ENCODE measurements at regions not wholly inside any gene's neighbourhood (a gene's known extent, or its start where the extent isn't known, plus 50 kb on each side); places are given as distances from the start of the nearest gene placed in this dataset.

DNA sequence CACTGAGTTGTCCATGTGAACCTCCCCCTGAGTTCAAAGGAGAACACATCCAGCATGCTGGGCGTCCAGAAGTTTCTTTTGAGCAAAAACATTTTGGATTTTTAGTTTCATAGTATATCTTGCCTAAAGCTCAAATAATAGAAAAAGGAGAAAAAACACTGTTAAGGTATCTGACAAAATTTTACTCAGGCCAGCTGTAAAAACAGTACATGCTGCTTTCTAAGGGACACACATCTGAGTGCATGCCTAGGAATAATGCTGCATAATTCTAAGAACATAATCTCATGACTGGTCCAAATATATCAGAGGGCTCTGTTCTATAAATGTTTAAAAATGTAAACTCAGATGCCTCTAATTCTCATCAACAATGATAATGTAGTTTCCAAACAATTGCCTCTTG, 561.3 kb upstream of the INTU start:
- no peak for DNase-seq (ENCODE audit: low spot score)

DNA sequence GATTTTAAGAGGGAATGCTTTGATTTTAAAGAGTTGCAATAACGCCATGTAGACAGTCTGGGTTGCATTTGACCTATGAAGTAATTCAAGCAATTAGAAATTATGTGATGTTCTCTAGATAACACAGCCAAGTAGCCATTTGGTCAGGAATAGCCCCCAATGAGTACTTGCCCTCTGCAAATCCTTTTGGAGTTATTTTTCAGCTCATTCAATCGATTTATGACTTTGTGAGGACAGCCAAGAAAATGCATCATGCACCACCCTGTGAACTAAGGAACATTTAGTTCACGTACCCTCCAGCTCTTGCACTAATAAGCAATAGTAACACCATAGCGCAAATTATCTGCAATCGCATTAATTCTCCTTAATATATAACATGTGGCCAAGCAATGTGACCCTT, 552.6 kb upstream of the INTU start:
- no peak for DNase-seq (ENCODE audit: low spot score)

- no peak for DNase-seq (ENCODE audit: low spot score)
Observed at GRCh38 chr4:127081041-127081440, 551.7 kb upstream of the INTU start.

- DNase-seq (ENCODE audit: low spot score), result no peak
Observed at GRCh38 chr4:127082986-127083385, 549.8 kb upstream of the INTU start.

GRCh38 chr4:127084666-127085065, 548.1 kb upstream of the INTU start:
- DNase-seq (ENCODE audit: low spot score), result no peak

- DNase-seq (ENCODE audit: low spot score), result no peak
Observed at GRCh38 chr4:127097061-127097460, 535.7 kb upstream of the INTU start.

DNA sequence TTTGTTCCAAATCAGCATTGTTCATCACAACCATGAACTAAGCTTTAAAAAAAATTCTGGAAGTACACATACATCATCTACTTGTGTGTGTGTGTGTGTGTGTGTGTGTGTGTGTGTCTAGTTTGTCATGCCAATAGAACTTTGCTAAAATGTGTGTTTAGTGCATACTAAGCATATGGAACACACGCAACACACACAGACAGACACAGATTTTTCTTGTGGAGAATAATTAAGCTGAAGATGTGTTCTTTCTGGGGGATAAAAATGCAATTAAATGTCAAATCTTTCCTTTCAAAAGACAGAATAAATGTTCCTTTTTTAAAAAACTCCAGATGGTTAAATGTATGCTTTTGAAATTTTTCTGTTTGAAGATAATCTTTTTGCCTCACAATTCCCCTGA, 530.4 kb upstream of the INTU start:
- no peak for DNase-seq (ENCODE audit: low spot score)

DNA sequence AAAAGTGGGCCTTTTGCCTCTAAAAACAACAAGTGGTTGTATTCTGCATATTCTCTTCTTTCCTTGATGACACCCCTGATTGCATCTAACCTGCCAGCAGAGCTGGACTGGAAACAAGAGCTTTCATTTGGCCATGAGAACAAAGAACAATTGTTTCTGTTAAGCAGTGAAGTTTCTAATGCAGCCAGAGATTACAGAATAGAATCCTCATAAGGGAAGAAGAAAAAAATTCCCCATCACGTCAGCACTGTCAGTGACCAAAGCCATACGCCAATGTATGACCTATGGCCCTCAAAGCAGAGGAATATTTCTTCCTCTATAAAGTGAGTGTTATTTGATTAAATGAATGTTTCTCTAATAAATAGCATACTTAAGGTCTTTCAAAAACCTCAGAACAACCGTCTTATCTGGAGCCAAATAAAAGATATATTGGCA, 529.1 kb upstream of the INTU start:
- DNase-seq (ENCODE audit: low spot score), result no peak

DNA sequence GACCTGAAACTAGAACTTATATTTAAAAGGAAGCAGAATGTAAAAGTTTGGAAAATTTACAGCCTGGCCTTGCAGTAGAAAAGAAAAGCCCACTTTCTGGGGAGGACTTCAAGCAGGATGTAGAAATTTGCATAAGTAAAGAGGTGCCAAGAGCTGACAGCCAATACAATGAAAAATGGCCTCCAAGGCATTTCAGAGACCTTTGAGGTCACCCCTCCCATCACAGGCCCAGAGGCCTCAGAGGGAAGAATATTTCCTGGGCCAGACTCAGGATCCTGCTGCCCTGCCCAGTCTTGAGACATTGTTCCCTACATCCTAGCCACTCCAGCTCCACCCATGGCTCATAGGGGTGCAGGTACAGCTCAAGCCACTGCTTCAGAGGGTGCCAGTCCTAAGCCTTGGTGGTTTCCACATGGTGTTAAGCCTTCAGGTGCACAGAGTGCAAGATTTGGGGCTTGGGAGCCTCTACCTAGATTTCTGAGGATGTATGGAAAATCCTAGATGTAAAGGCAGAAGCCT, 518.9 kb upstream of the INTU start:
- DNase-seq (ENCODE audit: low spot score), result no peak

DNA sequence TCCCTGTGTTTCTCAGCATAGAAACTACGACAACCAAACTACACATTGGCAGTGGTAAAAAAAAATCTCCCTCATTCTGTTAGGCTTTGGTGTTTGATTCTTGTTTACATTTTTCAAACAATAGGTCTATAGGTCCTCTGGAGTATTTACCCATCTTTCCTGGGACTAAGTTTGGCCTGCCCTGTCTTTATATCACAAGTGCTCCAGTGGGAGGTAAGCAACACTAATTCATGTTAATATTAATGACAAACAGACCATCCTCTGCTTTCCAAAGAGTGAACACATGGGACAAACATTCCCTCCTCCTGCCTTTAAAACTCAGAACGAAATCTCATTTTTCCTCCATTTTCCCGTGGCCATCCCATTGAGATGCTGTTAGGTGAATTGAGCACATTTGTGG, 514.1 kb upstream of the INTU start:
- DNase-seq (ENCODE audit: low spot score), result no peak

DNA sequence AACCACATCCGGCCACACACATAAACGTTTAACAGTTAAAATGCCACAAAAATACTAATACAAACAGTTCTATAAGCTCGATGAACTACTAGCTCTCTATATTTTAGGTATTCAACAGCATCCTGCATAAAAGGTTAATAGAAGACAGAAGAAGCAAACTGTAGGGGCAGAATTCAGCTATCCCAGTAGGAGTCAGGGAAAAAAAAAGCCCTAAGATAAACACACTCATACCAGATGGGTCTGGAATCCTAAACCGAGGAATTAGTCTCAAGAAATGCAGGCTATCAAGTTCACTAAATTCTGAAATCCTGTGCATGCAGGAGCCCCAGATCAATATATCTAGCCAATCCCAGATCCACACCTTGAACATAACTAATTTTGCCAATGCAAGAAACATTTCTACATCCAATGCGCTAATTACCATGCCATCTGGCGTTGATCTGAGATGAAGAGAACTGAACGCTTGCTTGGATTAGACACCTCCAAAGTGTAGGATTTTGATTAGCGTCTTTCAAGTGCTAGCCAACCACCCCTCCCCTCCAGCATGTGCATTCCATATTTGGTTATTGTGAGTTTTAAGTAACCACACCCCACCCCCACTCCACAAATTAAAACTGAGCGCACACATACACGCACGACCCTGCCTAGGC, 512.2 kb upstream of the INTU start:
- DNase-seq (ENCODE audit: low spot score), result no peak

DNA sequence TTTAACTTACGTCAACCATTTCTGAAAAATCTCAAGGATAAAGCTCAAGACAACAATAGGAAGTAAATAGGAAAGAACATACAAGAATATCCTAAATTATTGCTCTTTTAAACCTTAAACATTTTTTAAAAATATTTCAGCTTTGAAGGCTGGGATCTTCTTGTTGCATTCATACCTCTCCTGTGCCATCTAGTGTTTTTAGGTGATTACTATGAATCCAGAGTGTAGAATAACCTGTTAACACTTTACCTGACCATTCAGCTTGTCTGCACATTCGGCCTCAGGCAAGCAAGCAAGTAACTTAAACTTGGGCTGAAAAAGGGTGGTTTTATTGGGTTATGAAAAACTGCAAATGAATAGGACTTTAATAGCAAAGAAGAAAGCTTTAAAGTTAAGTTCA, 507.8 kb upstream of the INTU start:
- DNase-seq (ENCODE audit: low spot score), result no peak

- no peak for DNase-seq (ENCODE audit: low spot score)
Observed at GRCh38 chr4:127126718-127127117, 506.0 kb upstream of the INTU start.

DNA sequence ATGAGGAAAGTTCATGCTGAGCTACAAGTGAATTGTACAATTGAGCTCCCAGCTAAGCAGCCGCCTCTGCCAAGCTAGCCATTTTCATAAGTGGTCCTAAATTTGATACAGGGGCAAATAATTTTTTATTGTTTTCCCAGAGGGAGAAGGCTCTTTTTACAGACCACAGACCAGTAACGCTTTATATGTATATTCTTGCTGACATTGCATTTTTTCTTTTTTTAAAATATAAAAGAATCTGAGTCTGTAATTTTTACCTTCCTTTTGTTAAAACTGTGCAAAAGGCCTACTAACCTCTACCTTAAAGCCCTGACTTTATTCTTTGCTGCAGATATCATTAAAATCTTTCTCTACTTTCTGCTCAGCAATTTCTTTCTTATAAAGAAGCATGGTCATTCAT, 501.2 kb upstream of the INTU start:
- DNase-seq (ENCODE audit: low spot score), result no peak

- no peak for DNase-seq (ENCODE audit: low spot score)
Observed at GRCh38 chr4:127134490-127134889, 498.3 kb upstream of the INTU start.

- DNase-seq (ENCODE audit: low spot score), result no peak
Observed at GRCh38 chr4:127138586-127138985, 494.2 kb upstream of the INTU start.

GRCh38 chr4:127139788-127140286, 492.9 kb upstream of the INTU start:
- DNase-seq (ENCODE audit: low spot score), result no peak

DNA sequence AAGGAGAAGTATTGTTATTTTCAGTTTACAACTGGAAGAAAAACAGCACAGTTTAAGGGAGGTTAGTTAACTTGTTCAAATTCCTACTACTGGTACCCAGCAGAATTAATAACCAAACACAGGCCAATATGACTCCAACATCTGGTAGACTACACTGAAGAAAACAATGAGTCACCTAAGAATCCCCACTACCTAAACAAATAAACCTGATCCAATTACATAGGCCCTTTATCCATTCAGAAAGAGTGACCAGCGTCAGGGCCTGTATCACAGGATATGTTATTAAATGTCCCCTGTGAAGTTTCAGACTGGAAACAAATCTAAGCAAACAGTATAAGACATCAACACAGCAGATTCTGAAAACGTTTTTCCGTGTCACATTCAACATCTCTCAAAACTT, 492.5 kb upstream of the INTU start:
- DNase-seq (ENCODE audit: low spot score), result no peak

GRCh38 chr4:127141856-127142255, 490.9 kb upstream of the INTU start:
- no peak for DNase-seq (ENCODE audit: low spot score)

DNA sequence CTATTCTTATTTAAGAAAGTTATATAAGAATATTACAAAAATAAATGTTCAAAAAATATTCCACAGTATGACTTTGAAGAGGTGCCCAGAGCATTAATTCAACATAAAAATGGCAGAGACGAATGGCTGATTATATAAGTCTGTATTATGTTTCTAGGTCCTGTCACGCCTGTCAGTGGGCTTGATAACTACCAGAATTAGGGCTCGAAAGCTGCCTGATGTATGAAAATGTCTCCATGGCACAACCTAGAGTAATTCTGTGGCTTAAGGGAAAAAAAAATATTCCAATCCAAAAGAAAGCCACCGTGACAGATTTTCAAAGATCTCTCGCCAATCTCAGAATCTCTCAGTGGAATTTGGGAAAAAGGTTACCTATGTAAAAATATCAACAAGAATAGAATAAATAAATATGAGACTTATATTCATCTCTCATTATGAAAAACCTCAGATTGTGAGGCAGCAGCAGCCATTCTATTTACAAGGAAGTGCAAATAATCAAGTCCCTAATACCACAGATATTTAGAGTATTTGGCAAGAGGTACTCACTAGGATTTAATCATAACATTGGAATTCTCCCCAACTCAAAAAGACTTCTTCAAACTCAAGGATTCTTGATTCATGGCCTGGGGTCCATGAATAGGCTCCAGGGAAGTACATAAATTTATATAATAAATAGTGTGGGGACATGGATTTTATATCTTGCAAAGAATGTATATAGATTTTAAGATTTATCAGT, 489.1 kb upstream of the INTU start:
- DNase-seq (ENCODE audit: low spot score), result no peak

DNA sequence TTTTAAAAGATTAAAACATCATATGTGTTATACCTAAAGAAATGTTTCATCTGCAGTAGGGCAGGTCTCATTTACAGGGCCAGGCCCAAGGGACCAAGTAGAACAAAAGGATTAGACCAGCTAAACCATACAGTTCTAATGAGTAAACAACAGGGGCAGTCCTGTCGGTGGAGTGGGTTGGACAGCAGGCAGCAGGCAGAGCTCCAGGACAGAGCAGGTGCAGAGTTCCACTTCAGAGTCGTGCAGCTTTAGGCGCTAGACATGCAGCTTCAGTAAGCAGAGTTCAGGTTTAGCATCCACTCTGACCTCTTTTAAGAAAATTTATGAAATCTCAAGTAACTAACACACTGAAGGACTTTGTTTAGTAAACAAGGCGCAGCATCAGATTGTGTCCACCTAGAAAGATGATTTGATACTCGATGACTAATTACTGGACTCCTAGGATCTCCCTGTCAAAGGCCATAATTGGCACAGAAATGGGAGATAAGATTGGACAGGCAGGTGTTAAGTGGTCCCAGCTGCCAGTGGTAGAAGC, 487.7 kb upstream of the INTU start:
- DNase-seq (ENCODE audit: low spot score), result no peak

DNA sequence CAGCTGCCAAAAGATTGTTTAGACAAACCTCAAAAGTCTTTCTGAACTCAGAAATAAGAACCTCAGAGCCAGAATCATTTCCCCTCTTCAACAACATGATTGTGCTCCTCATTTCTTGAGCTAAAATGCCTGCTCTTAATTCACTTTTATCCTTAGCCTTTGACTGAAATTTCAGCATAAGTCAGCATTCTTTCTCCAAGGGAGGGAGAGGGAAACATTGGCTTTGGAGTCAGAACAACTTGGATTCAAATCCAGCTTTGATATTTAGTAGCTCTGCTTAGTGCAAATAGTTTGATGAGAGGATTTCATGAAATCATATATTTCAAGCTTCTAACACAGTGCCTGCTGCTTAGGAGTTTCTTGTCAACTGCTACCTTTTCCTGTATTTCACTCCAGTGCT, 484.6 kb upstream of the INTU start:
- DNase-seq (ENCODE audit: low spot score), result no peak

GRCh38 chr4:127149086-127149485, 483.7 kb upstream of the INTU start:
- DNase-seq (ENCODE audit: low spot score), result no peak
